Peyer's patch (tissue), 4 donors: ENCODE measurements at regions not wholly inside any gene's neighbourhood (a gene's known extent, or its start where the extent isn't known, plus 50 kb on each side); places are given as distances from the start of the nearest gene placed in this dataset.

Experiments used
- CTCF ChIP-seq, 6 experiments: fragments of 450-650 bp in 4 of 6; fragments of 200-600 bp in 2 of 6; sonication (generic) in 1 of 6; IDR thresholded peaks; one replicate each; pipeline ENCODE4 v1.5.1; 2017 to 2019; ENCODE audit warnings: antibody characterized with exemption in 6 of 6, mild to moderate bottlenecking in 3 of 6, moderate library complexity in 1 of 6
- POLR2A ChIP-seq, 2 donors: fragments of 450-650 bp; IDR thresholded peaks; one replicate each; pipeline ENCODE4 v1.5.1; 2017; ENCODE audit warnings: antibody characterized with exemption in 2 of 2, mild to moderate bottlenecking in 2 of 2, moderate library complexity in 2 of 2

DNA sequence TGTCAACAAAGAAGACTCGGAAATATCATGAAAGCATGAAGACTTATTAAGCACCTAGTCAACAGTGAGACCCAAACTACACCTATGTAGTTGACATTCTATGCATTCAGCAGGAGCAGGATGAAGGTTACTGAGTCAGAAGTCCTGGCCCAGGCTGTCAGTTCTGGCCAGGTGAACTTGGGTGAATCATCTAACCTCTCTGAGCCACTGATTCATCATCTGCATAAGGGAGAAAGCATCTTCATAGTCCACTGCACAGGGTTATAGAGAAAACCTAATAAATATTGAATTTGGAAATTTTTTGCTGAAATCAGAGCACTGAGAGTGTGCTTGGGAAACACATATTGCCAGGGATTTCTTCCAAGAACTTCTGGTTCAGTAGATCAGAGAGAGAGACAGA, 296.0 kb upstream of the SFRP2 start:
- TF ChIP-seq CTCF (IDR thresholded peaks at IDR 0.05) (no peak), POLR2A (IDR thresholded peaks at IDR 0.05) (no peak)
